Transverse colon (tissue), 4 donors: ENCODE measurements at regions not wholly inside any gene's neighbourhood (a gene's known extent, or its start where the extent isn't known, plus 50 kb on each side); places are given as distances from the start of the nearest gene placed in this dataset.

Experiments
- CTCF ChIP-seq, 5 experiments: fragments of 200-600 bp in 3 of 5; fragments of 450-650 bp in 2 of 5; sonication (generic) in 3 of 5; IDR thresholded peaks; 1 replicate in 2 of 5; 2 replicates in 3 of 5; pipeline ENCODE4 v1.5.1; 2016 to 2017; ENCODE audit warnings: antibody characterized with exemption in 5 of 5, inconsistent platforms in 3 of 5, mild to moderate bottlenecking in 2 of 5, moderate library complexity in 1 of 5
- EP300 ChIP-seq: sonication (generic); formaldehyde crosslinking; IDR thresholded peaks from one replicate; pipeline ENCODE4 v1.6.1; 2017; ENCODE audit warnings: antibody characterized with exemption, low read depth
- POLR2A ChIP-seq: fragments of 450-650 bp; IDR thresholded peaks from one replicate; pipeline ENCODE4 v1.6.1; 2016; ENCODE audit warnings: antibody characterized with exemption, mild to moderate bottlenecking, moderate library complexity
- POLR2AphosphoS5 ChIP-seq, 3 donors: sonication (generic); formaldehyde crosslinking; IDR thresholded peaks; one replicate each; pipeline ENCODE4 v1.6.1; 2016; ENCODE audit warnings: antibody characterized with exemption in 3 of 3

GRCh38 chr18:21181766-21182165 is 60.3 kb upstream of the GREB1L start:
- TF ChIP-seq CTCF (IDR thresholded peaks at IDR 0.05) (no peak), POLR2AphosphoS5 (IDR thresholded peaks at IDR 0.05) (no peak), POLR2A (no peak), EP300 (no peak)
